ENCODE measurements at regions not wholly inside any gene's neighbourhood (a gene's known extent, or its start where the extent isn't known, plus 50 kb on each side); places are given as distances from the start of the nearest gene placed in this dataset.

DNA sequence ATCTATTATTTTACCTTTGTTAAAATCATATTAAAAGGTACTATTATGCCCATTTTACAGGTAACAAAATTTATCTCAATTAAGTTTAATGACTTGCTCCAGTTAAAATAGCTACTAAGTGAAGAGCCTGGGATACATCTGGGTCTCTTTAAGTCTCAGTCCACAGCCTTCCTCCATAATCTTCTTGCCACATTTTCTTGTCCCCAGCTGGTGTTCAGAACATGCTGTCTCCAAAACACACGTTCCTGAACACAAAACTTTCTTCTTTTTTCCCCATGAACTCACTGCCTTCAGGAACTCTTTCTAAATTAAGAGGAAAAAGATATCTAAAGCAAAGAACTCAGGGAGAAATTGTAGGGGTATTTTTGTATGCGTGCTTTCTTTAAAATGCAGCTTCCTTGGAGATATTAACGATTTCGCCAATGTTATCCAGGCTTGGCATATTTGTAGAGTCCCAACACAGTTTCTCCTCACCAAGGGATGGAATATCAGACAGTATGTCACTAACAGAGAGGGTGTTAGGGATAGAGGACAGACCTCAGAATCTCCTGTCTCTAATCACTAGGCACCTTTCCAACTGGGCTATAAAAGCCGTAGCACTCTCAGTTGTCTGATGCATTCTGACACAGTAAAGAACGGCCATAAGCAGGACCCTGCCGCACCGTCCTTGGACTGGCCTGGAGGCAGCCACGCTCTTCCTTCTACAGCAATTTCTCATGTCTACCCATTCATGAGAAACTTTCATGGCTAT lies 232.8 kb upstream of the BLID start:
- DNase-seq (ENCODE audit: low spot score): no peak

DNA sequence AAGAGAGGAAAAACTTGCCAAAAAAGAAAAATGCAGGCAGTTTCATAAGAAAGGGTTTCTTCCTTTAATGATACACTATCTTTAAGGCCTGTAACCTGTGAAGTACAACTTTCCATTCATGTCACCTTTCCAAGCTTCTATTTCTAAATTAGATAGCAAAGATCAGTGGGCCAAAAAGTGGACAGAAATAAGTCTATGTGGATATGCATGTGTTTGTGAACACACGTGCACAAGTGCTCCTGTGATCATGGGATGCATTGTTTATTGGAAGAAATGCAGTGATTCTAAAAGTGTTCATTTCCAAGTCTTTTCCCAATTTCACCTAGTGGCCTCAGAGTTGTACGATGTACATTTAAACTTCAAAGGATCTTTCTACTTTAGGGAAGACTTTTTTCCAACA lies 230.0 kb upstream of the BLID start:
- DNase-seq (ENCODE audit: low spot score): no peak

DNA sequence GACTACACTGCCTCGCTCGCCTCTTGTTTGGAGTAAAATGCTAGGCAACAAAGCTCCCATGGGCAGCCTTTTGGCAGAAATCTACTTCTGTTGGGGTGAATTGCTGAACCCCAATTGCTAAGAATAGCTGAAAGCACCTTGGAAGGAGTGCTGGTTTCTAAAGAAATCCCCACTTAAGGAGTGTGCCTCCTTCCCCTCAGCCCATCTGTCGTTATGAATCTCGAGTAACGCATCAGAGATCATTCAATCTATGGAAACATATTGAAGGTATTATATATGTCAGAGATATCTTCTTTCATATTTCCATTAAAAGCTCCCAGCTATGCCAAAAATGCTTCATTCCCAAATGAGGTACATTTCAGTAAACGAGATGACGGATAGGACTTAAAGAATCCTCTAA lies 229.6 kb upstream of the BLID start:
- no peak for DNase-seq (ENCODE audit: low spot score)

DNA sequence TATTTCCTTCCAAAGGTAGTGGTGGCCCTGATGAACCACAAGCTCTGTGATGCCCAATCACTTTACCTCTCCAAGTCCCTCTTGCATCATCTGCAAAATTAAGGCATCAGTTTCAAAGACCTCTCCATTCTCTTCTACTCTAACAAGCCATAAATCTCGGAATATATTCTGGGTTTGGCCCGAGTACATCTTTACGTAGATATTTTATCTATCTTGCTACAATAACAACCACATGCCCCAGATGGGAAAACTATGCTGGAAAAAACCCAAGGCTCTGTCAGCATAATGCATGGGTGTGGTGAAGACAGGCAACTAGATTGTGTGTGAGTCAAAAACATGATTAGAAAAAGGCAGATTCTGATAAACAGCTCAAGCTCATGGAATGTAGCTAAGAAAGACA lies 228.2 kb upstream of the BLID start:
- no peak for DNase-seq (ENCODE audit: low spot score)

DNA sequence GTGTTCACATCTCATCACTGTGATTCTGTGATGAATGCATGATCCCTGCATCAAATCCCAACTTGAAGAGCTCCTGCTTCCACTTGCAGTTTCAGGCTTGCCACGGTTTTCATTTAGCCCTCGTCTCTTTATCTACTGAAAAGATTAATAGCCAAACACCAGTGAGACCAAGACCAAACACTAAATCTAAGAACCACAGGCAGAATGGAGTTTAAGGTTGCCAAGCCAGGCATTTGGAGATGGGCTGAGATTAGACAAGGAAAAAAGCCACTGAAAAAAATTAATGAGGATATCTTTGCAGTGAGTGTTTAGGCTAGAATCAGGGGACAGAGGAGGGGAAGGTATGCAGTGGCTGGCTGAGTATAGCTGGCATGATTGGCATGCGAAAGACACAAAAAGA lies 227.2 kb upstream of the BLID start:
- DNase-seq (ENCODE audit: low spot score): no peak

DNA sequence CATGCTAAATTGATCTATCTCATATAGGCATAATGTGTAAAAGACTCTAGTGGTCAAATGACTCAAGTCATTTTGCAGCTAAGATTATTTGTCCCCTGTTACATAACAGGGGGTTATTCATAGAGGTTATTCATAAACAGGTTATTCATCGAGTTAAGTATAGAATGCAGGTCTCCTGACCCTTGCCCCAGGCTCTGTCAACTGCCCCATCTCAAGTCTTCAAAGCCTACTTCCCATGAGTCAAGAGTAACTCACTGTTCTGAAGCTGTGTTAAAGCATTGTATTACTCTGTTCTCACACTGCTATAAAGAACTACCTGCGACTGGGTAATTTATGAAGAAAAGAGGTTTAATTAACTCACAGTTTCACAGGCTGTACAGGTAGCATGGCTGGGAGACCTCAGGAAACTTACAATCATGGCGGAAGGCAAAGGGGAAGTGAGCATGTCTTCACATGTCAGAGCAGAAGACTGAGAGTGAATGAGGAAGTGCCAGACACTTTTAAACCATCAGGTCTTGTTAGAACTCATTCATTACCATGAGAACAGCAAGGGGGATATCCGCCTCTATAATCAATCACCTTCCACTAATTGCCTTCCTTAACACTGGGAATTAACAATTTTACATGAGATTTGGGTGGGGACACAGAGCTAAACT lies 226.2 kb upstream of the BLID start:
- DNase-seq (ENCODE audit: low spot score): no peak

DNA sequence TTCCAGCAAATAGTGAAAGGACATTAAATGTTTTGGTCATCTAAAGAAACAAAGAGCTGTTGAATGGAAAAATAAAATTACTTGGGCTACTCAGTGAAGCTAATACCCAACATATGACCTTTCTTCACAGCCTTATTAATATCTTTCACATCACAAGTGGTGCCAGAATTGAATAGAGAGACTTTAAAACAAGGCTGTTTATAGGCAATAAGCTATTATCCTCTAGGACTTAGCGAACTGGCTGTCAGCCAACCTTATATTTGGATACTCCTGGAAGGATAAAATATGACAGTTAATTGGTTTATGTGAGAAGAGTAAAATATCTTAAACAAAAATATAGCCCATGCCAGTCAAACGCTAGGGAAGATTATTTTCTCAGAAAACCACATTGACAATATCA lies 225.5 kb upstream of the BLID start:
- DNase-seq (ENCODE audit: low spot score): no peak

DNA sequence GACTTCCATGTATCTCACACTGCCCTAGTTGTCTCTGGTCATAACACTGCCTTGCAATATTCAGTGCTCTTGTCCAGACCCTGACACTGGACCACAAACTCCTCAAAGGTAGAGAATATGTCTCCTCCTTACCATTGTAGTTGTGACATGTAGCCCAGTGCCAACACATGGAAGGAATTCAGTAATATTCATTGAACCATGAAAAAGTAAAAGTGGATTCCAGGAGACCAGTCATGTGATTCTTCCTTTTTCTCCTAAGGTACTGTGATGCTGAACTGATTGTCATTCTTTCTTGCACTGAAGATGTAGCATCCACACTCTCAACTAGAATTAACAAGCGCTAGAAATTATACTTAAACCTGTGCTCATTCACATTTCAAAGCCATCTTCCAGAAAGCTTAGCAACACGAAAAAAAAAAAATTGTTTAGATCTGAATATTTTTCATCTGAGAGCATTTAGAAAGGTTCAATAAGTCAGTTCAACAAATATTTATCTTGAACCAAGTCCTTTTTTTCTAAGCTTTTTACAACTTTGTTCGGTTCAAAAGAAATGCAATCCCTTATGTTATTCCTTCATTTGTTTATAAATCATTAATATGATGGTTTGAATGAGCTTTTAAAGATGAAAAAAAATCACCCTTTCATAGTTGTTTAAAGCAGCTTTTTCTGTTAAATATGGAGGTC lies 224.7 kb upstream of the BLID start:
- DNase-seq (ENCODE audit: low spot score): no peak

DNA sequence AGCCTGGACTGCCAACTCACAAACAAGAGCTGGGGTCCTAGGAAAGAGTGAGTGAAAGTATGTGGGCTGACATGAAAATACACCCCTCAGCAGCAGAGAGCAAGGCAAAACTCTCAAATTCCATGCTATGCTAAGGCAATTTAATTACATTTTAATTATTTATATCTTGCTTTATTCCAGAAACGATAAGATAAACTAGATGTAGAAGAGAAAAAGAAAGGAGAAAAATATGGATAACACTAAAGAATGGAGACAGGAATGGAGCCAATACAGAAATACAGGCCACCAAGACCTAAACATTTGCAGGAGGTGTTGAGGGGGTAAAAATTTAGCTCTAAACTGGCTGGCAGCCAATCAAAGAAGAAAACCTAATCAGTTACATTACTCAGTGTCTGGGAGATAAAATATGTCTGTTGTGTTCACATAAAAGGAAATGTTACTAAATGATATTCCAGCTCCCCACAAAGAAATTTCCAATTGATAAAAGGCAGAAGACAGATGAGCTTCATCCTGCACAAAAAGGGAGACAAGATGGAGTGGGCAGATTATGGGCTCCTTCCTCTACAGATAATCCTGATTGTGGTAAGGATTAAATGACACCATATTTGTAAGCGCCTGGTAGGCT lies 223.5 kb upstream of the BLID start:
- DNase-seq (ENCODE audit: low spot score): no peak

DNA sequence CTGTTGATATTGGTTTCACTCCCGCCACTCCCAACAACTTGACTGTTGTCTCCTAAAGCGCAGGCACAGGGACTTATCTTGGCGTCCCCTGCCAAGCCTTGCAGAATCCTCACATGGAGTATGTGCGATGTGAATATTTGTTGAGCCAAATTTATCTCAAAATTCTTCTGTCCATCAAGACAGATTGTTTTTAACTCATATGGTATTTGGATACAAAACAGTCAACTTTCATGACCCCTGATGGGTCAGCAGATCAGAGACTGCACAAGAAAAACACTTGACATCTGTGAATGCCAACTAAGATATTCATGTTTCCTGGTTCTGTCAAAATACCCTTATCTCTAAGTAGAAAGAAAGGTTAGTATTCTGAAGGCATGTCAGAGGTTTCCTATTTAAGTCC lies 221.7 kb upstream of the BLID start:
- DNase-seq (ENCODE audit: low spot score): no peak

DNA sequence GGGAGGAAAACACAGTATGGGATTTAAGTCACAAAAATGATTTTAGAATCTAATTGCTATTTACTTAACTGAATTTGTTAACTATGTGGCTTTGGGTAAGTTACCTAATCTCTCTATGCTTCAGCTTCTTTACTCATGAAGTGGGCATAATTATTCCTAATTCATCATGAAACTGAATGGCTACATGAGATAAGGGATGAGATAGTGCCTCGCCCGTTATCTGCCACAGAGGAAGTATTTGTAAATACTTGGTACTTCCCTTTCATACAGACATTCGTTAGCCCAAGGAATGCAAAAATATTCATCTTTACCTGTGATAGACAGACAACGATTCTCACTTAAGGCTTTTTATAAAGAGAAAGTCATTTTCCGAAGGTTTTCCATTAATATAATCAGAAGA lies 221.2 kb upstream of the BLID start:
- DNase-seq (ENCODE audit: low spot score): no peak

DNA sequence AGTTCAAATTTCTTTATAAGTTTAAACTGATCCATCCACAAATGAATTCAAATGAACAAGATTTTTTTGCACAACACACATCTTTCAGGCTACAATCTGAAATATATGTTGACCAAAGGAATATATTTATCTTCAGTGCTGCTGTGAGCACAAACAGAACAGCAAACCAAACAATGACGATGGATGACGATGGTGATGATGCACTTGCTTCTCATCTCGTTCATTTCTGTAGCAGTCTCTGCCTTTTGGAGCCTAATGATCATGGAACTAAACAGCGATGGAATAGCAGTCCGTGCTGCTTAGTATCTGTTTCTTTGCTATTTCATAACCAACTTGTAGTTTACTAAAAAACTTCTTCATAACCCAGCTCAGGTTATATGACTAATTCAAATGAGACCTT lies 220.7 kb upstream of the BLID start:
- no peak for DNase-seq (ENCODE audit: low spot score)

DNA sequence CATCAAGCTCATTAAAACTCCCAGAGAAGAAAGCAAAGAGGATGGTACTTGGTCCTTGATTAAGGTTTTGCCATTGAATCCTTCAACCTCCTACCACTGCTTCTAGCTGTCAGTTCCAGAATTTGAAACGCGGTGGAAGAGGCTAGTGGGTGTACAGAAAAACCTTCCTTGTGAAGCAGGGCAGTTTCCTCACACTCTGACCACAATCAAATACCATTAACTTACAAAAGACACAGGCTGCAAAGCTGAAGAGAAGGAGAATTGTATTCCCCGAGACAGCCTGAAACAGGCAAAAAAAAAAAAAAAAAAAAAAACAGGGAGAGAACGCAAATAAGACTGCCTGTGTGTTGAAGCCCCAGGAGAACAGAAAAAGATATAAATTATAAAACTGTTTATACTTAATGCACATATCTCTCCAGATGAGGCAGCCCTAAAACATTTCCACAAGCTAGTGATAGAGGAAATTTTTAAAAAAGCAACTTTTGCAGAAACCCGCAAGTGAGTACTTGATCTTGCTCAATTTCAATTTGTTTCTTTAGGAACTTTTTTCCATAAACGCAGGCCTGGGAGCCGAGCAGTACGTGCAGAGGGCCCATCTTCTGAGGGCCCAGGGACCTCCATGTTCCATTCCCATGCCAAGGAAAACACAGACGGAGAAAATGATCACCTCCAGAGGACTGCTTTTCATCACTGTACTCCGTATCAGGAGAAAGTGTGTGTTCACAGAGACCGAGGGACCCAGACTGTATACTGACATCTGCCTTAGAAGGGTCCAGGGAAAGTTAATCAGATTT lies 218.7 kb upstream of the BLID start:
- DNase-seq (ENCODE audit: low spot score): no peak

DNA sequence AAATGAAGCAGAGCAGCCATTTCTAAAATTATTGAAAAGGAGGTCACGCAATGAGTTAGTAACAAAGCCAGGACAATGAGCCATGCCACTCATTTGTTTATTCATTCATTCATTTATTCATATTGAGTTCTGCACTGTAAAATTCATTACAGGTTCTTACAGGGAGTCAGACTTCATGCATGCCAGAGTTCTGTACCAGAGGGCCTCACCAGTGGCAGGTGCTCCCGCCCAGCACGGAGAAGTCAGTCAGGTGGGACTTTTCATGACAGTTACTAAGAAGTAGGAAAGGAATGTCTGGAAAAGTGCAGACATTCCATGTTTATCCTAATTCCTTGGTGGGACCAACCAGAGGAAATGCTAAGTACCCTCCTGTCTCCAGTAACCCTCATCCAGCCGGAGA lies 217.5 kb upstream of the BLID start:
- DNase-seq (ENCODE audit: low spot score): no peak

DNA sequence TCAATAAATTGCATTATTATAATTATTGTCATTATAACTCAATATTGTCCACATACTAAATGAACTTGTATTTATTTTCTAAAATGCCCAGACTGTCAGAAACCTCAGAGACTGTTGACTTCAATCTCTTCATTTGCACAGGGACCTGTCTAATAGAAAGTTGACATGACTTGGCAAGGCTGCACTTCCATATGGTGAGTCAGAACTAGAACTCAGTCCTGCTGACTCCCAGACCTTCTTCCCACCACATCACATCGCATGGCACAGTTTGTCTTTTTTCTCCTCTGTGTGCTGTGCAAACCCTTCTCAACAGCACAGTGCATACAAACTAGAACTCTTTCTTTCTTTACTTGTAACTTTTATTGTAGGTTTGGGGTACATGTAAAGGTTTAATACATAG lies 215.1 kb upstream of the BLID start:
- DNase-seq (ENCODE audit: low spot score): no peak

DNA sequence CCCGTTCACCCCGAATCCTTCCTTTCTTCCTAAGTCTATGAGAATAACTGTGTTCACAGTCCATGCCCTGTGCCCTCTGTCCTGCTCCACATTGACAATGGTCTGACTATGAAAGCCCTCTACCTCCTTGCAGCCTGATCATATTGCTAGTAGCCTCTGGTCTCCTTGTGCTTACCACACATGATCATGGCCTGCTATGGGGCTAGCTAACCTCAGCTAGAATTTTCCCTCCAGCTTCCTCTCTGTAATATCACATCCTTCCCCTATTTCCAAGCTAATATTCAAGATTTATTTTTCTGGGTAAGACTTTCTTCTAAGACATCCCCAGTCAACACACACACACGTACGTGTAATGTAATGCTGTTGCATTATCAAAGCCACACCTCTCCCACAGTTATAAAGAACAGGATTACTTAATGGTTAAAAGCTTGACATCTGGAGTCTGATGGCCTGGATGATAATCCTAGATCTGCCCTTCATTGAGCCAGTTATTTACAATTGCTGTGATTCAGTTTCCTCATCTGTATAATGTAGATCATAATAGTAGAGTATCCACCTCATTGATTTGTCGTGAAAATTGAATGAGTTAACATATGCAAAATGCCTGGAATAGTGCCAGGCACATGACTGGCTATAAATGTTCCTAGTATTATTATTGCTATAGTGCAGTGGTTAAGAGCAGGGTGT lies 214.4 kb upstream of the BLID start:
- DNase-seq (ENCODE audit: low spot score): no peak

DNA sequence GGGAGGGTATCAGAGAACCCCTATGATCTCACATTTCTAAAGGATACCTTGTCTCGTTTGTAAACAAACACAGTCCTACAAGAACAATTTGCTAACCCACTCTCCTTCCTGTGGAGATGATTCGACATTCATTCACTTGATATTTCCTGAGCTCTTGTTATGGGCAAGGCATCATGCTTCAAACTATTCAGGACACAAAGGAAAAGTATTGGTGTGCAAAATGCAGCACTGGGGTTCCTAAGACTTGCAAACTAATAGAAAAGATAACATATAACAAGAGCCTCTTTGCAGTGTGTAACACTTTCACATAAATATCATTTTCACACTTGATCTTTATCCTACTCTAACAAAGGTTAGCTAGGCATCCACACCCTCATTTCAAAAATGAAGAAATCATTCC lies 211.5 kb upstream of the BLID start:
- no peak for DNase-seq (ENCODE audit: low spot score)

DNA sequence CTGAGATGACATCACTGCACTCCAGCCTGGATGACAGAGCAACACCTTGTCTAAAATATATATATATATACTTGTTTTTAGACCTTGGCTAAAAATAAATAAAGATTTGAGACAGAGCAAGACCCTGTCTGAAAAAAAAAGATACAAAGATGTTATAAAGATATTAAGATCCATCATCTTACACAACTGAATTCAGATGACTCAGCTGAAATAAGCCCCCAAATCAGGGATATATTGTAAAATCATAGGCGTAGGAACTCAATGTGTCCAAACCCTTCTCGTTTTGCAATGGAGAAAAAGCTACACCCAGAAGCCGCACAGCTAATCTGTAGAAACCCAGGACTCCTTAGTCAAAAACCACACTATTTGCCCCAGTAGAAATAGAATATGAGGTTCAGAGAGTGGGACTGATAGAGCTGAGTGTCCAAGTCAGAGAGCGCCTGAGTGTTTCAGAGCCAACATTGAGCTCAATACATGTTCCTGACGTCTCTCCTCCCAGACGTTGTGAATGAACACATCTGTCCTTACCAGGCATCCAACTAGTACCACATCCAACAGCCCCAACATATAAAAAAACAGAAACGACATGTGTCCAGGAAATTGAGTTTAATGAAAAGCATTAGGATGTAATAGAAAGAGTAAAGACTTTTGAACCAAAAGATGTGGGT lies 207.9 kb upstream of the BLID start:
- DNase-seq (ENCODE audit: low spot score): no peak

DNA sequence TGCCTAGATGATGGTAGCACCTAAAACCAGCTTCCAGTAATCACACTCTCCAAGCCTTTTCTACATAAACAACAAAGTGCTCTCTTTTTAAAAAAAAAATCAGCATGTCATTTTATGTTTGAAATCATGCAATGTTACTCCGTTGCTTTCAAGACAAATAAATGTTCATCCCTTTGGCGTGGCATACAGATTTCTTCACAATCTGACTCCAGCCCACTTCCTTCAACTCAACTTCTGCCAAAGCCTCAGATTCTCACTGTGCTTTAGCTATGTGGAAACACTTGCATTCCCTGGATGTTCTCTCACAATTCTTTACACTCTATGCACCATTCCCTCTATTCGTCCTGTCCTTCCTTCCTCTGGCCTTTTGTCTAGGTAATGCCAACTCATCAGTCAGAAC lies 206.3 kb upstream of the BLID start:
- DNase-seq (ENCODE audit: low spot score): no peak

DNA sequence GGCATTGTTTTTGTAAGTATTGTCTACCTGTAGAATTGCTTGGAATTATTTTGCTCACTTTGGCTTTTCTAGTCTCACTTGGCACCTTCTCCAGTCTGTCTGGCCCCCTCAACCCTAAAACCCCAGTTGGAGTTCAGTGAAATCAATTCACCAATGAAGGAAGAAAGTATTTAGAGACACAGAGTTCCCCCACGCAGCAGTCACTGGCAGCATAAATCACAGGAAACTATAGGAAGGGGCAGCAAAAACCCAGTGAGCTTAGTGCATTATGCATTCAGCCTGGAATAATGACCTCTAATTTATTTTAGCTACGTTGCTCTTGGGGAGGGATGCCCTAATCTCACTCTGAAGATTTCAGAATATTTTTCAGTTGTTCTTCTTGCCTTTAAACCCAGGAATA lies 204.7 kb upstream of the BLID start:
- no peak for DNase-seq (ENCODE audit: low spot score)

Measured in mesenteric fat pad (tissue), 1 donor.